NOMO-1 treated with DMSO at 0.1 percent for 48 hours (cell line): ENCODE measurements at regions not wholly inside any gene's neighbourhood (a gene's known extent, or its start where the extent isn't known, plus 50 kb on each side); places are given as distances from the start of the nearest gene placed in this dataset.
A peak's percentile ranks its signal among the peaks of the same experiment; 100 is the strongest.

Source experiments
- DNase-seq: peaks from one replicate; lab custom pipeline; 2025; ENCODE audit not compliant: unreplicated experiment; lab: John Stamatoyannopoulos, UW

GRCh38 chr3:72380711-72381493 lies 467.3 kb downstream of the SHQ1 start:
- peak; percentile 56 for DNase-seq

- no peak for DNase-seq
Observed at GRCh38 chr3:72380193-72380592, 468.1 kb downstream of the SHQ1 start.

GRCh38 chr3:72379500-72380187 lies 468.6 kb downstream of the SHQ1 start:
- DNase-seq: peak; percentile 7

GRCh38 chr3:72378287-72378686 lies 470.0 kb downstream of the SHQ1 start:
- DNase-seq: no peak

GRCh38 chr3:72376956-72377710 lies 471.1 kb downstream of the SHQ1 start:
- DNase-seq: peak; percentile 46

GRCh38 chr3:72375237-72376076 lies 472.8 kb downstream of the SHQ1 start:
- DNase-seq: peak; percentile 41

GRCh38 chr3:72373139-72373538 lies 475.1 kb downstream of the SHQ1 start:
- no peak for DNase-seq

GRCh38 chr3:72372161-72372560 lies 476.1 kb downstream of the SHQ1 start:
- no peak for DNase-seq

GRCh38 chr3:72371431-72371830 lies 476.8 kb downstream of the SHQ1 start:
- no peak for DNase-seq

GRCh38 chr3:72370947-72371346 lies 477.3 kb downstream of the SHQ1 start:
- DNase-seq: no peak

- no peak for DNase-seq
Observed at GRCh38 chr3:72369681-72370080, 478.6 kb downstream of the SHQ1 start.

- DNase-seq: no peak
Observed at GRCh38 chr3:72368331-72368975, 479.8 kb downstream of the SHQ1 start.

- no peak for DNase-seq
Observed at GRCh38 chr3:72361990-72362389, 486.3 kb downstream of the SHQ1 start.

GRCh38 chr3:72359743-72360142 lies 488.5 kb downstream of the SHQ1 start:
- no peak for DNase-seq

- DNase-seq: no peak
Observed at GRCh38 chr3:72355168-72355567, 493.1 kb downstream of the SHQ1 start.

GRCh38 chr3:72354486-72354885 lies 493.8 kb downstream of the SHQ1 start:
- DNase-seq: no peak

GRCh38 chr3:72353236-72354128 lies 494.8 kb downstream of the SHQ1 start:
- DNase-seq: no peak

- DNase-seq: no peak
Observed at GRCh38 chr3:72352176-72352575, 496.1 kb downstream of the SHQ1 start.

- no peak for DNase-seq
Observed at GRCh38 chr3:72351536-72351935, 496.7 kb downstream of the SHQ1 start.
